GM19025 (cell line): ENCODE measurements at regions not wholly inside any gene's neighbourhood (a gene's known extent, or its start where the extent isn't known, plus 50 kb on each side); places are given as distances from the start of the nearest gene placed in this dataset.

Experiments used
- ATAC-seq: cut with Tn5 transposase; IDR thresholded peaks from one replicate; pipeline ENCODE4 v1.9.1; 2021; ENCODE audit warnings: mild to moderate bottlenecking, low read depth, moderate library complexity; ENCODE audit not compliant: unreplicated experiment

- ATAC-seq: no peak
These were observed 138.0 kb downstream of the ZFP36L2 start for GRCh38 chr2:43088143-43089073.

DNA sequence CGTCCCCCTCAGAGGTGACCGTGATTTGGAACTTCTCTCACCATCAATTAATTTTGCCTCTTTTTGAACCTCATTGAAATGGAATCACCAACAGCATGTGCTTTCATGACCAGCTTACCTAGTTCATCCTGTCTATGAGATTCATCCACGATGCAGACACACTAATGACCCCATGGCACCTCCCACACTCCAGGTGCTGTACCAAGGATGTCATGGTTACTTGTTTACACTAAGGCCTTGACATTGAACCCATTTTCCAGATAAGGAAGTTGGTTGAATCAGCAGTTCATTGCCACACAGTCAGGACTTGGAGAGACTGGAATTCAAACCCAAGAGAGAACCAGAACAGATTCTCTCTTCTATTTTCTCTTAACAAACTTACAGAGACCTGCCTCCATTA is 139.0 kb downstream of the ZFP36L2 start:
- ATAC-seq: no peak

GRCh38 chr2:43086451-43087221 is 139.8 kb downstream of the ZFP36L2 start:
- no peak for ATAC-seq

DNA sequence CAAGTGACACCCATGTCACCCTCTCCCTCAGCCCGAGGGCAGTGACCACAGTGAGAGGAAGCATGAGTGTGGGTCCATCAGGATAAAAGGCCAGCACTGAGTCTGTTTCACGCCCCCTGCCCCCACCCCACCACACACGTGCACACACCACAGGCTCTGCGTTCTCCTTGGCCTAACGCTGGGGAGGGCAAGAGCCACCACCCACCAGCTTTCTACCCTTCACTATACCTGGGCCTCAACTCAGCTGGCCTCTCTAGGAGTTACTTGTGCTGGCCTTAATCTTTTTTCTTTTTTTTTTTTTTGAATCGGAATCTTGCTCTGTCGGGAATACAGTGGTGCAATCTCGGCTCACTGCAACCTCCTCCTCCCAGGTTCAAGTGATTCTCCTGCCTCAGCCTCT is 140.5 kb downstream of the ZFP36L2 start:
- no peak for ATAC-seq

GRCh38 chr2:43085505-43085904 is 140.9 kb downstream of the ZFP36L2 start:
- no peak for ATAC-seq

DNA sequence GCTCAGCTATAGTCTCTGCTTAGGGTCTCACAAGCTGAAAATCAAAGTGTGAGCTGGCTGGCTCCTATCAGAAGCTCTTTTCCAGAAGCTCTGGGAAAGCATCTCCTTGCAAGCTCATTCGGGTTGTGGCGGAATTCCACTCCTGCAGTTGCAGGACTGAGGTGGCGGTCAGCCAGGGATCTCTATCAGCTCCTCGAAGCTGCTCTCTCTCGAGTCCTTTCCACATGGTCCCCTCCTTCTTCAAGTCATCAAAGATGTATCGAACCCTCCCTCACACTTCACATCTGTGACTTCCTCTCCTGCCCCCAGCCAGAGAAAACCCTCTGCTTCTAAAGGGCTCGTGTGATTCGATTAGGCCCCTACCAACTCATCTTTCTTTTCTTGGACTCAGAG is 141.7 kb downstream of the ZFP36L2 start:
- no peak for ATAC-seq

- ATAC-seq: no peak
These were observed 142.4 kb downstream of the ZFP36L2 start for GRCh38 chr2:43083710-43084698.

GRCh38 chr2:43082903-43083677 is 143.3 kb downstream of the ZFP36L2 start:
- no peak for ATAC-seq

DNA sequence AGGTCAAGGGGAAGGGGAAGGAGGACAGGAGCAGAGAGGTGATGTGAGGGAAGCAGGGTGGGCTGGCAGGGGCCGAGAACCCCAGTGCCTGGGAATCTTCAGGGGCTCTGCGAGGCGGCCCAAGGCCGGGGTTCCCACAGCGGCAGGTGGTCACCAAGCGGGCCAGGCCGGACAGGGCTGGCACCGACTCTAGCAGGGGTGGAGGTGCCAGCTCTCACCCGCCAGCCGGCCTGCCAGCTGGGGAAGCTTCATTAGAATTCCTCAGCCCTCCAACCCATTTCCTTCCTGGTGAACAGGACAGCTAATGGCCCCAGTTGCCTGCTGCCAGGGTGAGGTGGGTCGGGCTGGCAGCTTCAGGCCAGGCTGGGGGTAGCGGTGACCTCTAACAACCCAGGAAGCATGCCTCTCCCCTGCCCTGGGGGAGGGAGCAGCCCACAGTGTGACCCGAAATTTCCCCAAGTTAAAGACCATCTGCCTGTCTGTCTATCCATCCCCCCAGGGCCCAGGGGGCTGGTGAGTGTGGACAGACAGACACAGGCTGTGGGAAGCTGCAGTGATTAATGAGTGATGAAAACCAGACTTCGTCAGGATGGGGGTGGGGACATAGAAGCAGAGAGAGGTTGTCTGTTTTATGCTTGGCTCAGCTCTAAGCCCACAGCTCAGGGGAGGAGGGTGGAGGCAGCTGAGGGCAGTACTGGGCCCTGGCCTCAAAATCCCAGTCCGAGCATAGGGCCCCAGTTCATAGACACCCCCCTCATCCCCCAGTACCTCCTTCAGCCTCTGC is 144.1 kb downstream of the ZFP36L2 start:
- peak; percentile 72 for ATAC-seq

DNA sequence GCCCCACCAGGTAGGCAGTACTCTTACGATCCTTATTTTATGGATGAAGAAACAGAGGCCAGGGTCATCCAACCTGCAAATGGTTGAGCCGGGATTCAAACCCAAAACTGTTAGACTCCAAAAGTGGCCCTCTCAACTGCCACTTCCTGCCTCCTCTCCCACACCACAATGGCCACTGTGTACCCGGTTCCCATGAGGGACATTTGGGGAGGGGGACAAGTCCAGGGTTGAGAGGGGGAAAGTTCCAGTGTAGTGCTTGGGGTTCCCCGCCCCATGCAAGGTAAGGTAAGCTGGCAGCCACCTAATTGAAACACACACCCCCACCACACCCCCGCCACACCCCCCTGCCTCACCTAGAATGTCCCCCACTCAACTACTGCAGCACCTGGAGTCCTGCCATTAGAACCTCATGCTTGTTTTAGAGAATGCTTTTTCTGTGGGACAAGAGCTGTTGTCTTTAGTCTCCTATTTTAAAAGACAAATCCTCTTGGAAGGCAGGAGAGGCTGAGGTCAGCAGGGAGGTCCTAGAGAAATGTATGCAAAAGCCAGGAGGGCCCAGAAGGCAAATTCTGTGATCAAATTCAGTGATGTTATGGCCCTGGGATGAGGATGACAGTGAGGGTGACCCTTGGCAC is 145.2 kb downstream of the ZFP36L2 start:
- ATAC-seq: no peak

- no peak for ATAC-seq
These were observed 145.8 kb downstream of the ZFP36L2 start for GRCh38 chr2:43080571-43081021.

DNA sequence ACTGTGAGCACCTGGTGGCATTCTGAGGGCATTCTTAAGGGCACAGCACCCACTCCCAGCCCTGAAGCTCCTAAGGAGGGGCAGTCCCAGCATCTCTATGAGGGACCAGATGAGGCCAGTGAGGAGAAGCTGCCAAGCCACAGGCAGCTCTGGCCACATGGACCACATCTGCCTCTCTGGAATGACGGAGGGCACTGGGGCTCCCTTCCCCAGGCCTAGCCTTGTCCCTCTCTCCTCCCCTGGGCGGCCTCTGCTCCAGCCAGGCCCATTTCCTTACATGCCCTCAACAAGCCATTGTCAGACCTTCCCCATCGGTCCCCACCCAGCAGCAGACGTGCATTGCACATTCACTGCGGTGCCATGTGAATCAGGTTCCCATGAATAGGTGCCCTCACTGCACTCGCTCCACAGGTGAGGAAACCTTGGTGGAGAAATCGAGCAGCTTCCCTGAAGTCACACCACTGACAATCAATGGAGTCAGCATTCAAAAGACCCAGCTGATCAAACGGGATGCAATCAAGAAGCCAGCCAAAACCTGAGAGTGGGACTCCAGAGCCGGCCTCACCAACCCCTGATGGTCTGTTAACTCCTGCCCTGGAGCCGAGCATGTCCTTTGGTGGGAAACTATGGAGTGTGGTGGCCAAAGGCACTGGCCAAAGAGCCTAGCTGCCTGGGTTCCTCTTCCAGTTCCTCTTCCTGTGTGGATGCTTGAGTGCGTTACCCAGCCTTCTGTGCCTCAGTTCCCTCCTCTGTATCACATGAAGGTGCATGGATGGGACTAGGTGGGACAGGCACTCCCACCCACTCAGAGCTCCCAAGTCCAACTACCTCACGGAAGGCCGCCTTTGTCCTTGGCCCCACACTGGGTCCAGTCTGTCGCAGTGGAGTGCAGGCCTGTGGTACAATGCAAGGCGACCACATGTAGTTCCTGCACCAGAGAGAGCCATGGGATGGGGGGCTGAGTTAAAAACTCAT is 147.3 kb downstream of the ZFP36L2 start:
- ATAC-seq: no peak

- ATAC-seq: no peak
These were observed 148.1 kb downstream of the ZFP36L2 start for GRCh38 chr2:43078301-43078700.

GRCh38 chr2:43077876-43078275 is 148.5 kb downstream of the ZFP36L2 start:
- ATAC-seq: no peak

DNA sequence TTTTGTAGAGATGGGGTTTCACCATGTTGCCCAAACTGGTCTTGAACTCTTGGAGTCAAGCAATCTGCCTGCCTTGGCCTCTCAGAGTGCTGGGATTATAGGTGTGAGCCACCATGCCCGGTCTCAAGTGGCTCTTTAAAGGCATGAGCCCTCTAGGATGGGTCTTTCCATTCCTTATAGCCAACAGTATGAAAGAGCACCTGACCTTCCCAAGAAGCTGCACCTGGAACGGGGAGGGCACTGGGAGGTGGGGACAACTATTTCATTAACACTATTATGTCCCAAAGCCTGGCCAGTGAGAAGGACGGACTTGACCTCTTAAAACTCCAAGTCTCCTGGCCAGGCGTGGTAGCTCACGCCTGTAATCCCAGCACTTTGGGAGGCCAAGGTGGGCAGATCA is 149.7 kb downstream of the ZFP36L2 start:
- ATAC-seq: no peak

DNA sequence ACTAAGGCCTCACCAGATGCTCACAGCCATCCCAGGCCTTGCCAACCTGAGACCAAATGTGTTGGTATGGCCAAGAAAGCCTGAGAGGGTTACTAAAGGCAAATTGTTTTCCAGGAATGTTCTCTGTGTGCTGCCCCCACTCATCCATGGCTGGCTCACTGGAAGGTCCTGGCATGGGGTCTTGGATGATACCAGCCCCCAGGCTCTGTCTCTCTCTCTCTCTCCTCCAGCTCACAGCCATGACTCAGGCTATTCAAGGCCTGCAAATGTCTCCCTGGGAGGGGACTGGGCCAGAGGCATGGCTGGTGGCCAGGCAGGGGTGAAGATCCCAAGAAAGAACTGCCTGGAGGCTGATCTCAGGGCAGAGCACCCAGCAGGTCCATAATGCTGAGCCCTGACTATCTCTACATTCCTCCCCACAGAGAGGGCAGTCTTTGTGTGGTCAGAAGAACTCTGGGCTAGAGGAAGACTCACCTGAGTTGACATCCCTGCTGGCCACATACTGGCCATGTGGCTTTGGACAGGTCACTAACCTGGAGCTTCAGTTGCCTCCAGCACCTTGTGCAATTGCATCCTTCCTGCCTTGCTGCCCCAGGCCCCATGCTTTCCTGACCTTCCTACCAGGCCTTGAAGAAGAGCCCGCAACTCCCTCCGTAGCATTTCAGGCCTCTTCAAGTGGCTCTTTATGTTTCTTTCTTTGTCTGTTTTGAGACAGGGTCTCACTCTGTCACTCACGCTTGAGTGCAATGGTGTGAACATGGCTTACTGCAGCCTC is 150.4 kb downstream of the ZFP36L2 start:
- ATAC-seq: no peak
